ENCODE measurements at regions not wholly inside any gene's neighbourhood (a gene's known extent, or its start where the extent isn't known, plus 50 kb on each side); places are given as distances from the start of the nearest gene placed in this dataset.

GRCh38 chr6:80860107-80860506, 753.6 kb downstream of the BCKDHB start:
- TF ChIP-seq CTCF (IDR thresholded peaks at IDR 0.05 in 2 of 3, conservative IDR thresholded peaks at IDR 0.05 in 1 of 3; ENCODE audit: borderline replicate concordance in 1 of 3, insufficient read depth in 1 of 3, low read depth in 2 of 3, low read length in 2 of 3) (no peak), POLR2A (IDR thresholded peaks at IDR 0.05; ENCODE audit: borderline replicate concordance, extremely low read depth, insufficient read depth, insufficient read length) (no peak), SP1 (IDR thresholded peaks at IDR 0.05; ENCODE audit: low read depth) (no peak), EZH2 (IDR thresholded peaks at IDR 0.05) (no peak), SIN3A (IDR thresholded peaks at IDR 0.05; ENCODE audit: low read depth) (no peak), YY1 (IDR thresholded peaks at IDR 0.05; ENCODE audit: extremely low read depth, insufficient replicate concordance, low read depth, low read length) (no peak), EZH2phosphoT487 (IDR thresholded peaks at IDR 0.05; ENCODE audit: borderline replicate concordance) (no peak), ZNF274 (IDR thresholded peaks at IDR 0.05; ENCODE audit: low read depth, low read length) (no peak), ZFX (IDR thresholded peaks at IDR 0.05) (no peak), ZBTB33 (IDR thresholded peaks at IDR 0.05; ENCODE audit: extremely low read depth, insufficient replicate concordance, low read length) (no peak), MAX (IDR thresholded peaks at IDR 0.05) (no peak)
